Breast epithelium (tissue), 4 donors: ENCODE measurements at regions not wholly inside any gene's neighbourhood (a gene's known extent, or its start where the extent isn't known, plus 50 kb on each side); places are given as distances from the start of the nearest gene placed in this dataset.

Source experiments
- DNase-seq, 2 donors: peaks; one replicate each; pipeline ENCODE4 v3.0.0-alpha.2; 2019; ENCODE audit warnings: low spot score in 2 of 2
- H3K27ac ChIP-seq, 2 donors: fragments of 200-600 bp; sonication (generic) in 1 of 2; one replicate each; pipeline ENCODE4 v1.5.1; 2016 to 2019; ENCODE audit warnings: mild to moderate bottlenecking in 1 of 2
- H3K27me3 ChIP-seq, 2 donors: fragments of 200-600 bp; sonication (generic) in 1 of 2; one replicate each; pipeline versions ENCODE4 v1.5.1 to v1.6.0; 2017 to 2019; ENCODE audit warnings: control low read depth in 1 of 2, mild to moderate bottlenecking in 1 of 2
- H3K36me3 ChIP-seq: fragments of 200-600 bp; one replicate; pipeline ENCODE4 v1.5.1; 2019
- H3K4me1 ChIP-seq, 2 donors: fragments of 200-600 bp; sonication (generic); one replicate each; pipeline ENCODE4 v1.5.1; 2016 to 2019; ENCODE audit warnings: control low read depth in 1 of 2
- H3K4me3 ChIP-seq, 3 donors: fragments of 200-600 bp; sonication (generic); 1 replicate in 2 of 3; 2 replicates in 1 of 3; pipeline ENCODE4 v1.5.1; 2016 to 2019; ENCODE audit warnings: mild to moderate bottlenecking in 3 of 3, moderate library complexity in 2 of 3
- H3K9me3 ChIP-seq, 2 donors: fragments of 200-600 bp; sonication (generic) in 1 of 2; one replicate each; pipeline ENCODE4 v1.5.1; 2016 to 2019; ENCODE audit warnings: control low read depth in 1 of 2
- CTCF ChIP-seq, 3 donors: fragments of 450-650 bp; IDR thresholded peaks; one replicate each; pipeline ENCODE4 v1.5.1; 2016 to 2017; ENCODE audit warnings: antibody characterized with exemption in 3 of 3, mild to moderate bottlenecking in 3 of 3, moderate library complexity in 3 of 3
- POLR2A ChIP-seq: fragments of 450-650 bp; IDR thresholded peaks from one replicate; pipeline ENCODE4 v1.6.1; 2016; ENCODE audit warnings: antibody characterized with exemption, mild to moderate bottlenecking, moderate library complexity
- POLR2AphosphoS5 ChIP-seq, 3 donors: sonication (generic); formaldehyde crosslinking; IDR thresholded peaks; one replicate each; pipeline ENCODE4 v1.6.1; 2017; ENCODE audit warnings: antibody characterized with exemption in 3 of 3
- intact Hi-C: fragments of 100-400 bp; cut with DNase I; formaldehyde crosslinking; loops from one replicate; pipeline ENCODE4 v1.15.1; 2023; ENCODE audit warnings: low total_unique reads

- intact Hi-C loops = no loop called here
- TF ChIP-seq POLR2A = no peak
- TF ChIP-seq POLR2AphosphoS5 (IDR thresholded peaks at IDR 0.05) = no peak
- no peak for TF ChIP-seq CTCF (IDR thresholded peaks at IDR 0.05)
- Histone ChIP-seq H3K27me3 (no peaks in the 10 kb centered on the region), H3K4me1 (no peaks in the 10 kb centered on the region), H3K27ac (no peak overlapping the region), H3K9me3 (no peaks in the 10 kb centered on the region), H3K36me3 (no peaks in the 10 kb centered on the region), H3K4me3 (no peak overlapping the region)
- DNase-seq = no peak
Observed at GRCh38 chr5:118778941-118779340, 209.4 kb downstream of the DTWD2 start.

- intact Hi-C loops = no loop called here
- Histone ChIP-seq H3K9me3 (no peaks in the 10 kb centered on the region), H3K27me3 (no peaks in the 10 kb centered on the region), H3K4me3 (no peak overlapping the region), H3K36me3 (no peaks in the 10 kb centered on the region), H3K4me1 (no peaks in the 10 kb centered on the region), H3K27ac (no peak overlapping the region)
- no peak for DNase-seq
- TF ChIP-seq POLR2A (no peak), POLR2AphosphoS5 (IDR thresholded peaks at IDR 0.05) (no peak), CTCF (IDR thresholded peaks at IDR 0.05) (no peak)
Observed at GRCh38 chr5:118777189-118777736, 211.1 kb downstream of the DTWD2 start.

- H3K9me3 ChIP-seq = no peaks in the 10 kb centered on the region
- H3K4me3 ChIP-seq = no peak overlapping the region
- no peaks in the 10 kb centered on the region for H3K36me3 ChIP-seq
- H3K4me1 ChIP-seq = no peaks in the 10 kb centered on the region
- TF ChIP-seq POLR2AphosphoS5 (IDR thresholded peaks at IDR 0.05) = no peak
- TF ChIP-seq CTCF (IDR thresholded peaks at IDR 0.05) = no peak
- TF ChIP-seq POLR2A = no peak
- no peak overlapping the region for H3K27ac ChIP-seq
- DNase-seq = no peak
- intact Hi-C loops = no loop called here
- H3K27me3 ChIP-seq = no peaks in the 10 kb centered on the region
Observed at GRCh38 chr5:118776755-118777154, 211.6 kb downstream of the DTWD2 start.

DNA sequence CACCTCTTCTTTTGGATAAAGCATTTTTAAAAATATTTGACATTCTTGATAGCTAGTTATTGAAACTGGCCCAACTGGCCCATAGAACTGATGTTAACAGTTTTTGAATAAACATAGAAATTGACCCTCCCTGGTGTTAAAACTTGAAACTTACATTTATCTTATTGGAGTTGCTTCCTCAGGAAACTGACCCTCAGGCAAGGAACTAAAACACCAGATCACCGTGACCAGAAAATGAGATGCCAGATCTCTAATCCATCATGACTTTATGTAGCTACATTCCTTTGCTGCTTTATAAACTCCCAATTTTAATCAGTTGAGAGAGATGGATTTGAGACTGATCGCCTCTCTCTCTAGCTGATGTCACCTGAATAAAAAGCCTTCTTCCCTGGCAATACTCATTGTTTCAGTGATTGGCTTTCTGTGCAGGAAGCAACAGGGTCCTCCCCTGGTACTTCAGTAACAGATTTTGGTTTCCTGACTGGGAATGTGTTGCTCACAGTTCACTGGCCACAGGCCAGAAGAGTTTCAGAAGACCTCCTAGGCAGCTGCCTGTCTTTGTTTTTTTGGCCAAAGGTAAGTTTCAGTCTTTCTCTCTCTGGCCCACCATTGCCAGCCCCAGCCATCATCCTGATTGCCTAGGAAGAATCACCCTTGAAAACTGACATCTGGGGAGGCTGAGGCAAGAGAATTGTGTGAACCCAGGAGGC, 212.4 kb downstream of the DTWD2 start:
- TF ChIP-seq POLR2AphosphoS5 (IDR thresholded peaks at IDR 0.05) (no peak), POLR2A (no peak), CTCF (IDR thresholded peaks at IDR 0.05) (no peak)
- Histone ChIP-seq H3K4me1 (no peaks in the 10 kb centered on the region), H3K9me3 (no peaks in the 10 kb centered on the region), H3K27ac (no peak overlapping the region), H3K36me3 (no peaks in the 10 kb centered on the region), H3K4me3 (no peak overlapping the region), H3K27me3 (no peaks in the 10 kb centered on the region)
- intact Hi-C loops = no loop called here
- DNase-seq = no peak

DNA sequence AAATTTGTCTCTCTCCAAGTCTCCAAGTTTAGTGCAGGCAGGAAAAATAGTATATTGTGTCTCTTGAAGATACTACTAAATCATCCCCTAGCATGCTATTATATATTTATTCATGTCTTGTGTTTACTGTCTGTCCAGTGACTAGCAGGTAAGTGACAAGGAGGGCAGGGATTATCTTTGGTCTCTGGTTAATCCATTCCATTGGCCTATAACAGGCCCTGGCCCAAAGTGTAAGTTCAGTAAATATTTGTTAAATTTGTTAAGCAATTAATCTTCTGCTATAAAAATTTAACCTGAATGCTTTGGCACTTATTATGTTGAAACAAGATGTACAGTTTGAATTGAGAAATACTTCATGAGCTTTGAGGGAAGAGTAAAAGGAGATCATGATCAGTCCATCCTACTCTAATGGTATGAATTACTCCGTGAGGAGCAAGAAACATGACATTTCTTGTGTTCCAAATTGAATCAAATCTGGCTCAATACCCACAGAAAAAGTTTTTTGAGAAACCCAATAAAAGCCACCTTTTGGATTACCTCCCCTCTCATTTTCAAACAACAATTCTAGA, 219.7 kb downstream of the DTWD2 start:
- Histone ChIP-seq H3K27me3 (no peaks in the 10 kb centered on the region), H3K27ac (no peak overlapping the region), H3K9me3 (peaks cover 0 to 4% of the 10 kb centered on the region in 2 donors), H3K4me1 (no peaks in the 10 kb centered on the region), H3K4me3 (no peak overlapping the region), H3K36me3 (no peaks in the 10 kb centered on the region)
- DNase-seq = no peak
- TF ChIP-seq POLR2AphosphoS5 (IDR thresholded peaks at IDR 0.05) (no peak), CTCF (IDR thresholded peaks at IDR 0.05) (no peak), POLR2A (no peak)
- intact Hi-C loops = no loop called here
